Activated CD4-positive, alpha-beta T cell treated with anti-CD3 and anti-CD28 coated beads, Interleukin-2, amount 10 ng/mL, durations not matched to agents 7 days and 5 days (primary cell): ENCODE measurements at regions not wholly inside any gene's neighbourhood (a gene's known extent, or its start where the extent isn't known, plus 50 kb on each side); places are given as distances from the start of the nearest gene placed in this dataset.
"Not testable (repeated sequence)": the region's sequence is repeated elsewhere in the genome, so short reads cannot be mapped to it uniquely, and the experiment has no call there.

ENCODE experiments used
- CTCF ChIA-PET: fragments of 350-600 bp; sonication (Branson Sonifier 250); formaldehyde crosslinking; loops from one replicate; lab custom pipeline; 2021; ENCODE audit warnings: antibody characterized with exemption; lab: Charles Lee
- POLR2A ChIA-PET: fragments of 350-600 bp; sonication (Branson Sonifier 250); formaldehyde crosslinking; loops from one replicate; lab custom pipeline; 2021; ENCODE audit warnings: antibody characterized with exemption; lab: Charles Lee
- DNase-seq: peaks from one replicate; pipeline ENCODE4 v3.0.0-alpha.2; 2020
- H3K27ac Mint-ChIP-seq: one replicate; pipeline ENCODE4 v1.8.0; 2021; ENCODE audit warnings: mild to moderate bottlenecking, moderate library complexity, mixed read lengths
- H3K27me3 Mint-ChIP-seq: one replicate; pipeline ENCODE4 v1.8.0; 2021; ENCODE audit warnings: mixed read lengths
- H3K36me3 Mint-ChIP-seq: one replicate; pipeline ENCODE4 v1.8.0; 2021; ENCODE audit warnings: low read depth, mixed read lengths
- H3K4me1 Mint-ChIP-seq: one replicate; pipeline ENCODE4 v1.8.0; 2021; ENCODE audit warnings: mixed read lengths
- H3K4me3 Mint-ChIP-seq: one replicate; pipeline ENCODE4 v1.8.0; 2021; ENCODE audit warnings: mild to moderate bottlenecking, moderate library complexity, mixed read lengths
- H3K9me3 Mint-ChIP-seq: one replicate; pipeline ENCODE4 v1.8.0; 2021; ENCODE audit warnings: mixed read lengths

DNA sequence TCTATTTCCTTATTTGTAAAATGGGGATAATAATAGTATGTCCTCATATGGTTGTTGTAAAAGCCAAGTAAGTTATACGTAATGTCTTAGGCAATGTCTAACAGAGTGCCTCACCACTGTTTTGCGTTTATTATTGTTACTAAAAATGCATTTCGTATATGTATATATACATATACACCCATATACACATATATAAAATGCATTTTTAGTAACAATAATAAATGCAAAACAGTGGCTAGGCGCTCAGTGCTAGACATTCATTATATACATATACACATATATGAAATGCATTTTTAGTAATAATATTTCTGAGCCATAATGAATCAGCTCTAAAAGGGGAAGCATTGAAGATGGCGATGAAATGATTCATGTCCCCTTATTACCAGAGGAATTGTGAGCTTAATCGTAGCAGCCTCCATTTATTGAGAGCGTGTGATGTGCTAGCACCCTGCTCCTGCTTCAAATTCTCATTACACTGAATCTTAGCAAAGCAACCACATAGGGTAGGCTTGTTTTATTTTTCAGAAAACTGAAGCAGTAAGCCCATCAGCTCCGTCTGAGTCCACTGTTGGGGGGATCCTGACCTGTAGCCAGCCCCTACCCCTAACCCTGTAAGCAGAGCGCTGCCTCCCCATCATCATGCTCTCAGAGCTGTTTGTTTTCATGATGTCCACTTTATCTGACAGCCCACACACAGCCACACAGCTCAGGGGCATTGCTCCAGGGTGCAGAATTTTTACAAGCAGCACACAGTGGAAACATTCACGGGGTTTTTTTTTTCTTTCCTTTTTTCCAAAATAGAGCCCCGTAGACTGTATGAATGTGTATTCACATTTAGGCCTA lies 97.1 kb upstream of the NAV2 start:
- CTCF ChIA-PET, result interaction anchor here (0.8 kb wide), 1 partner anchor 263 kb away, joined by 3 read pairs; no protein-coding TSS in a partner anchor

DNA sequence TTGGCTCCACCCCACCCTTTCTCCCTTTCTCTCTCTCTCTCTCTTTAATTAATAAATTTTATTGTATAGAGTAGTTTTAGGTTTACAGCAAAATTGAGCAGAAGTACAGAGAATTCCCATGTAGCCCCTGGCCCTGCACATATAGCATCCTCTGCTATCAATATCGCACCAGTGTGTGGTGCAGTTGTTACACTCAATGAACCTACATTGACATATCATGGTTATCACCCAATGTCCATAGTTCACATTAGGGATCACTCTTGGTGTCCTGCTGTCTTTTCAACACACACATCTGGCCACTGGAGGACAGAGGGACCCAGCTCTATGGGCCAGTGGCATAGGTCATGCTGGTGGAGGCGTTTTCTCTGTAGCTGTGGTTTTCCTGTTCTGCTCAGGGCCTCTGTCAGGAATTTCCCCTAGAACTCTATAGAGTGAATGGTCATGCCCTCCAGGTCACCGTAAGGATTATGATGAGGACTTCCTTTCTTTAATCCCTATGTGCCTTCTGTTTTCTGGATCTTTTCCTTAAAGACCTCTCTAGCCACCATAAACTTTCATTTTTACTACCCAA lies 98.2 kb upstream of the NAV2 start:
- Mint-ChIP-seq H3K4me3 (no peak overlapping the region), H3K4me1 (no peaks in the 10 kb centered on the region), H3K27ac (no peak overlapping the region), H3K9me3 (peaks cover 6% of the 10 kb centered on the region), H3K27me3 (no peaks in the 10 kb centered on the region), H3K36me3 (no peaks in the 10 kb centered on the region)
- DNase-seq, result no peak
- POLR2A ChIA-PET, result no interaction called here
- CTCF ChIA-PET, result no interaction called here

More for the DNA sequence above, 97.1 kb upstream of the NAV2 start:
- no peak overlapping the region for H3K4me3 Mint-ChIP-seq
- H3K4me1 Mint-ChIP-seq, result no peaks in the 10 kb centered on the region
- H3K27ac Mint-ChIP-seq, result no peak overlapping the region
- no peak for DNase-seq
- no peaks in the 10 kb centered on the region for H3K36me3 Mint-ChIP-seq
- H3K9me3 Mint-ChIP-seq, result peaks cover 6% of the 10 kb centered on the region
- no peaks in the 10 kb centered on the region for H3K27me3 Mint-ChIP-seq
- POLR2A ChIA-PET, result no interaction called here

DNA sequence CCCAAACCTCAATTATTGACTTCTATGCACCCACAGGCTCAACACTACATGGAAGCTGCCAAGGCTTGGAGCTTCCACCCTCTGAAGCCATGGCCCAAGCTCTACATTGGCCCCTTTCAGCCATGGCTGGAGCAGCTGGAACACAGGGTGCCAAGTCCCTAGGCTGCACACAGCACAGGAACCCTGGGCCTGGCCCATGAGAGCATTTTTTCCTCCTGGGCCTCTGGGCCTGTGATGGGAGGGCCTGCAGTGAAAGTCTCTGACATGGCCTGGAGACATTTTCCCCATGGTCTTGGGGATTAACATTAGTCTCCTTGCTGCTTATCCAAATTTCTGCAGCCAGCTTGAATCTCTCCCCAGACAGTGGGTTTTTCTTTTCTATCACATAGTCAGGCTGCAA lies 100.6 kb upstream of the NAV2 start:
- not testable (repeated sequence) for DNase-seq, H3K27ac Mint-ChIP-seq

DNA sequence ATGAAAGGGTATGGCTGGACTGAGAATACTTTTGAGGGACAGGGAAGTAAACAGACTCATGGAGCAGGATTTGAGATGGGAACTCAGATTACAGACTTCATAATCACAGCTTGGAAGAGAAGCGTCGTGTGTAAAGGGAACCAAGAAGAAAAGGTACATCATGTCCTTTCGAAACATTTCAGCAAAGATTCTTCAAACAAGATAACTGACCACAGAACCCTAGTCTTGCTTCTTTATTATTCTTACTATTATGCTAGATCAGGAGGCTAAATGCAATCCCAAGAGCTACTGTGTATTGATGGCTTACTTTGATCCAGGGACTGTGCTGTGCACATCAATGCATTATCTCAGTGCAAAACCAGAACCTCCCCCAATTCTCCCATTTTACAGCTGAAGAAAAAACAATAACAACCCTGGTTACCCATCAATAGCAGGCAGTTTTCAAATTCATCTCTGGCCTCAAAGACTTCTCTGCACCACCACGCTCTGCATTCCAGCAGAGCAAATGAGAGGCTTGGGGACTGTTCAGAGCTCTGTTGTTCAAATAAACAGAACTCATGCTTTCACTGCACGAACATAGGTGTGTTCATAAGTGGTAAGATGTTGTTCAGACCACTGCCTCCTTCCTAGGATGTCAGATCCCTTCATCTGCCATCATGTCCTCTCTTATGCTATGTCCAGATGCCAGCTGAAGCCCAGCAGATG lies 104.8 kb upstream of the NAV2 start:
- H3K4me3 Mint-ChIP-seq, result no peak overlapping the region
- peaks cover 5% of the 10 kb centered on the region for H3K9me3 Mint-ChIP-seq
- no peaks in the 10 kb centered on the region for H3K36me3 Mint-ChIP-seq
- no peaks in the 10 kb centered on the region for H3K4me1 Mint-ChIP-seq
- ChIA-PET POLR2A (no interaction called here), CTCF (no interaction called here)
- DNase-seq, result no peak
- H3K27ac Mint-ChIP-seq, result no peak overlapping the region
- H3K27me3 Mint-ChIP-seq, result no peaks in the 10 kb centered on the region

More for the DNA sequence above, 100.6 kb upstream of the NAV2 start:
- H3K4me1 Mint-ChIP-seq, H3K27me3 Mint-ChIP-seq, H3K9me3 Mint-ChIP-seq, H3K4me3 Mint-ChIP-seq, POLR2A ChIA-PET, CTCF ChIA-PET, H3K36me3 Mint-ChIP-seq: not testable (repeated sequence)

DNA sequence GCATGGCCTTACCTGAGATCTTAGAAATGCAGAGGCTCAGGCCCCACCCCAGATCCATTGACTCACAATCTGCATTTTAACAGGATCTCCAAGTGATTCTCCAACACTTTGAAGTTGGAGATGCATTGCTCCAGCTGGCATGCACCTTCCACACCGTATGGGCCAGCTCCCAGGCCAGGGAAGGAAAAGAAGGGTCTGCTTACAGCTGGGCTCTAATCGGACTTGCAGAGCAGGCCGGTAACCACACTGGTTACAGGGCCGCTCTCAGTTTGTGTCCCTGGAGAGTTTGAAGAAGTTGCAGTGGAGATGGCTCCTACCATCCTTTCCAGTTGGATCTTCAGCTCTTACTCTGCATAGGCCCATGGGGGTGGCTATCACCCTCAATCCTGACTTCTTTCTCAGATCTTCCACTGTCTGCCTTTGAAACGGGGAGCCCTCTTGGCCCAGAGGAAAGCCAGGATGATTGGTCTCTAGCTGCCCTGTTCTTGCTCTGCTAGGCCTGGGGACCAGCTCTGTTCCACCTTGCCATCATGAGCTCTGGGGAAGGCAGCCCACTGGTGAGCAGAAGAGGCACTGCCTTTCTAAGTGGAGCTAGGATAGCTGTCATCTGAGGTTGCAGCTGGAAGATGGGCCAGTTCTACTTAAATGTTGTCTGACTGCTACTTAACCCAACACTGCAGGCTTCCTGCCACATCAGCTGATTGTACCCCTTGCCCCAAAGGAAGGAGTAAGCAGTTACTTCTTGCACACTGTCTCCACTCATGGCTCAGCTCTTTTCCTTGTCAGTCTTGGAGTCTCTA lies 105.6 kb upstream of the NAV2 start:
- H3K27ac Mint-ChIP-seq, result no peak overlapping the region
- peaks cover 2% of the 10 kb centered on the region for H3K9me3 Mint-ChIP-seq
- H3K36me3 Mint-ChIP-seq, result no peaks in the 10 kb centered on the region
- ChIA-PET POLR2A (no interaction called here), CTCF (no interaction called here)
- no peak for DNase-seq
- no peaks in the 10 kb centered on the region for H3K27me3 Mint-ChIP-seq
- no peak overlapping the region for H3K4me3 Mint-ChIP-seq
- no peaks in the 10 kb centered on the region for H3K4me1 Mint-ChIP-seq

DNA sequence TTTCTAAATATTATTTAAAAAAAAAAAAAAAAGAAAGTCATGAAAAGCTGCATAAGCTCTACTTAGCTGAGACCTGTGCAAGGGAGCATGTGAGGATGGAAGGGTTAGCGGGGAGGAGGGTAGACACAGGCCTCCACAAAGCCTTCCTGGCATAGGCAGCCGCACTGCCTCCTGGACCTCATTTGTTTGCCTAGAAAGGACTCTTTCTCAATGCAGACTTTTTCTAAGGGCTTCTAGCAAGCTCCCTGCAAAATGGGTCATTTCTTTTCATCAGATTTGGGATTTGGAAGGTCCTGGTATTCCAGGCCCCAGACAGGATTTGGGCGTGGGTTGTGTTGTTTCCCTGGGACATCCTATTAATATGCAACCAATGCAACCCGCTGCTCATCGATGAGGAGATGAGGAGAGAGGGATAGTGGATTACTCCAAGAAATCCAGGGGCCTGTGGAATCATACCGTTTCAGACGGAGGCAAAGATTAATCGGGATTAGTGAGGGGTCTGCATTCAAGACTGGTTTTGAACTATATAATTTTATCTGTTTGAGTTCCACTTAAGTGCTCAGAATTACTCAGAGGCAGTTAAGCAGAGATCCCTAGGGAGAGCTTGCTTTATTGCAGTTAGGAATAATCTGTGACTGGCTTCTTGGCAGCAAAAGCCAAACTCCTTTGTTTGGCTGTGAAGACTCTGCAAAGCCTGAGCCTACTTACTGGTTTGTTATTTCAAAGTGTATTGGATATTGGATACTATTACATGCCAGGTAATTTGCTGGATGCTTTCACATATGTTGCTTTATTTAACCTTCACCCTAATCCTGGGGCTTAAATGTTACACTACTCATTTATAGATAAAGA lies 106.9 kb upstream of the NAV2 start:
- no peaks in the 10 kb centered on the region for H3K27me3 Mint-ChIP-seq
- no peaks in the 10 kb centered on the region for H3K4me1 Mint-ChIP-seq
- DNase-seq, result no peak
- no peaks in the 10 kb centered on the region for H3K36me3 Mint-ChIP-seq
- no peak overlapping the region for H3K27ac Mint-ChIP-seq
- no peaks in the 10 kb centered on the region for H3K9me3 Mint-ChIP-seq
- ChIA-PET CTCF (no interaction called here), POLR2A (no interaction called here)
- H3K4me3 Mint-ChIP-seq, result no peak overlapping the region

DNA sequence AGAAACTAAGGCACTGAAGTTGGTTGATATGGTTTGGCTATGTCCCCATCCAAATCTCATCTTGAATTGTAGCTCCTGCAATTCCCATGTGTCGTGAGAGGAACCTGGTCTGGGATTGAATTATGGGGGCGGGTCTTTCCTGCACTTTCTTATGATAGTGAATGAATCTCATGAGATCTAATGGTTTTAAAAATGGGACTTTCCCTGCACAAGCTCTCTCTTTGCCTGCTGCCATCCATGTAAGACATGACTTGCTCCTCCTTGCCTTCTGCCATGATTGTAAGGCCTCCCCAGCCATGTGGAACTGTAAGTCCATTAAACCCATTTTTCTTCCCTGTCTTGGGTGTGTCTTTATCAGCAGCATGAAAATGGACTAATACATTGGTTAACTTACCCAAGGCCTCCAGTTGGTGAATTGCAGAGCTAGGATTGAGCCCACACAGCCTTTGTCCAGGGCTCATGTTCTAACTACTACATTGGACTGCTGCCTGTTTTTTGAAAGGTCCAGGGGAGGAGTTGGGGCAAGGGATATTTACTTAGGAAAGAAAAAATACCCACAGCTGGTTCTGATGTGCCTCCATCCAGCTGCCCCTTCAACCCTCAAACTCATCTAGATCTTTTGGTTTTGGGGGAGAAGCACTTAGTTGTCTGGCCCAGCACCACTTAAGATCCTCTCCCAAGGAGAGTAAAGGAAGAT lies 107.8 kb upstream of the NAV2 start:
- Mint-ChIP-seq H3K9me3 (no peaks in the 10 kb centered on the region), H3K4me3 (no peak overlapping the region), H3K4me1 (no peaks in the 10 kb centered on the region), H3K27me3 (no peaks in the 10 kb centered on the region), H3K36me3 (no peaks in the 10 kb centered on the region), H3K27ac (no peak overlapping the region)
- no peak for DNase-seq
- ChIA-PET CTCF (no interaction called here), POLR2A (no interaction called here)

DNA sequence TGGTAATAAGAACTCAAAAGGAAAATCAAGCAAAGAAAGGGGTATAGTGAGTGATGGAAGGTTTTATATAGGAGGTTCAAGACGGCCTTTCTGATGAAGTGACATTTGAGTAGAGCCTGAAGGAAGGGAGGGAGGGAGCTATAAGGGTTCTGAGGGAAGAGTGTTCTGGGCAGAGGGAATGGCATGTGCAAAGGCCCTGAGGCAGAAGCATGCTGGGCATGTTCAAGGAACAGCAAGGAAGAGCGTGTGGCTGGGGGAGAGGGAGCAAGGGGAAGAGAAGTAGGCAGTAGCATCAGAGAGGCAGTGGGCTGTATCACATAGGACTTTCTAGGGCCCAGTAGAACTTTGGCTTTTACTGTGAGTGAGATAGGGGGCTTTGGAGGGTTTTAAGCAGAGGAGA lies 108.9 kb upstream of the NAV2 start:
- Mint-ChIP-seq H3K27me3 (no peaks in the 10 kb centered on the region), H3K27ac (no peak overlapping the region), H3K4me1 (no peaks in the 10 kb centered on the region), H3K9me3 (no peaks in the 10 kb centered on the region), H3K36me3 (no peaks in the 10 kb centered on the region), H3K4me3 (no peak overlapping the region)
- ChIA-PET CTCF (no interaction called here), POLR2A (no interaction called here)
- no peak for DNase-seq

DNA sequence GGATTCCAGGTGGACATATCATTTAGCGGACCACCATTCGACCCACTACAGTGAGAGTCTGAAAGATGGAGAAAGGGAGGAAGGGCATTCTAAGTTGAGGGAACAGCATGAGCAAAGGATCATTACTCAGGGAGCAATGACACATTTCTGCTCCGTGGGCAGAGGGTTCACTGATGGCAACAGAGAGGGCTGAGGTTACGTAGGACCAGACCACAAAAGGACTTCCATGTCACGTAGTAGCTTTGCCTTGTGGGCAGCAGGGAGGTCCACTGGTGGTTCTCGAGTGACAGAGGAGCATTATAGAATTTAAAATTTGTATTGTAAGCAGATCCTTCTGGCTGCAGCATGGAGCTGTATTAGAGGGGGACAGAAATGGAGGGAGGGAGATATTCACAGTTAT lies 109.7 kb upstream of the NAV2 start:
- Mint-ChIP-seq H3K4me1 (no peaks in the 10 kb centered on the region), H3K9me3 (no peaks in the 10 kb centered on the region), H3K4me3 (no peak overlapping the region), H3K27ac (no peak overlapping the region), H3K36me3 (no peaks in the 10 kb centered on the region), H3K27me3 (no peaks in the 10 kb centered on the region)
- CTCF ChIA-PET, result no interaction called here
- DNase-seq, result no peak
- POLR2A ChIA-PET, result no interaction called here

DNA sequence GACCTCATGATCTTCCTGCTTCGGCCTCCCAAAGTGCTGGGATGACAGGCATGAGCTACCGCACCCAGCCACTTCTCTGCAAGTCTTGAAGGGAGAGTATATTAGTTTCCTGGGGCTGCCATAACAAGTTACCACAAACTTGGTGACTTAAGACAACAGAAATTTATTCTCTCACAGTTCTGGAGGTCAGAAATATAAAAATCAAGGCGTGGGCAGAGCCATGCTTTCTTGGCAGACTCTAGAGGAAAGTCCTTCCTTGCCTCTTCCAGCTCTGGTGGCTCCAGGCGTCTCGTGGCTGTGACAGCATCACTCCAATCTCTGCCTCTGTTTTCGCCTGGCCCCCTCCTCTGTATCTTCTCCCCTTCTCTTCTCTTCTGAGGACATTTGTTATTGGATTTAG lies 110.2 kb upstream of the NAV2 start:
- H3K9me3 Mint-ChIP-seq, result no peaks in the 10 kb centered on the region
- H3K27me3 Mint-ChIP-seq, result no peaks in the 10 kb centered on the region
- DNase-seq, result no peak
- H3K4me3 Mint-ChIP-seq, result no peak overlapping the region
- ChIA-PET CTCF (interaction anchor here (1.2 kb wide), 1 partner anchor 46 kb away, joined by 3 read pairs; no protein-coding TSS in a partner anchor), POLR2A (no interaction called here)
- no peaks in the 10 kb centered on the region for H3K4me1 Mint-ChIP-seq
- no peak overlapping the region for H3K27ac Mint-ChIP-seq
- H3K36me3 Mint-ChIP-seq, result no peaks in the 10 kb centered on the region

DNA sequence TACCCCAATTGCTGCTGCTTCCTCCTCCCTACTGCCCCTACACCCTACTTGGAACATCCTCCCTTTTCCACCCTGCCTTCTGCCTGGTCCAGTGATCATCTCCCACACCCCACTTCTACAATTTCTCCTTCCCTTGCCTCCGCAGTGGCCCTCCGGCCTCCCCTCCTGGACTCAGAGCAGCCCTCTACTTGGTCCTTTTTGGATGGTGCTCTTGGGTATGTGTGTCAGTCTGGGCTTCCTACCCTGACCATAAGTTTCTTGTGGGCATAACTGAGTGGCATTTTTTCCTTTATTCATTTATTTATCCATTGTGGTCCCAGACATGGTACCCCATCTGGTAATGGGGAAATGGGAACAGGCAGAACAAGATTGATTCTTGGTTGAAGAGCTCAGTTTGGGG lies 111.4 kb upstream of the NAV2 start:
- no peaks in the 10 kb centered on the region for H3K4me1 Mint-ChIP-seq
- DNase-seq, result no peak
- no peaks in the 10 kb centered on the region for H3K27me3 Mint-ChIP-seq
- CTCF ChIA-PET, result interaction anchor here (0.7 to 1.2 kb wide), 2 partner anchors 48 to 341 kb away, joined by 3 read pairs; no protein-coding TSS in a partner anchor
- H3K27ac Mint-ChIP-seq, result no peak overlapping the region
- no peaks in the 10 kb centered on the region for H3K36me3 Mint-ChIP-seq
- POLR2A ChIA-PET, result no interaction called here
- no peaks in the 10 kb centered on the region for H3K9me3 Mint-ChIP-seq
- H3K4me3 Mint-ChIP-seq, result no peak overlapping the region

DNA sequence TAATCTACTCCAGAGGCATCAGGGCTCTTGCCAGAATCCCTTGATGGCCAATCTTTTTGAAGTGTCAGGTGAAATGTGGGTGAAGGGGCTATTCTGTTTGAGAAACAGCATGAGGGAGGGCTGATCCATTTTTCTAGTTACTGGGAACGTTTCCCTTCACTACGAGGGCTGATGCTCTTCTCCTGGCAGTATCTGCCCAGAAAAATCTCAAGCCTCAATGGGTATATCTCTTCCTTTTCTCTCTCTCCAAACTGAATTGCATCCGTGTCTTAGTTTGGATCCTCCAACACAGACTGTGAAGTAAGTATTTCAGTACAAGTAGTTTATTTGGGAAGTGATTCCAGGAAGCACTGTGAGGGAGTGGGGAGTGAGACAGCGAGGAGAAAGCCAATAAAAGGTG lies 113.0 kb upstream of the NAV2 start:
- Mint-ChIP-seq H3K4me3 (no peak overlapping the region), H3K27me3 (no peaks in the 10 kb centered on the region), H3K36me3 (no peaks in the 10 kb centered on the region), H3K9me3 (no peaks in the 10 kb centered on the region), H3K27ac (no peak overlapping the region), H3K4me1 (no peaks in the 10 kb centered on the region)
- DNase-seq, result no peak
- POLR2A ChIA-PET, result no interaction called here
- CTCF ChIA-PET, result no interaction called here
